GM12891 (cell line): ENCODE measurements at regions not wholly inside any gene's neighbourhood (a gene's known extent, or its start where the extent isn't known, plus 50 kb on each side); places are given as distances from the start of the nearest gene placed in this dataset.
"Not testable (repeated sequence)": the region's sequence is repeated elsewhere in the genome, so short reads cannot be mapped to it uniquely, and the experiment has no call there.

Experiments used
- DNase-seq: peaks from one replicate; pipeline ENCODE4 v3.0.0; 2011; ENCODE audit warnings: low spot score; ENCODE audit not compliant: insufficient read length
- FAIRE-seq: peaks from 2 replicates; lab custom pipeline; 2011; peaks lifted over from hg19 to GRCh38; lab: Jason Lieb, UNC
- PAX5 ChIP-seq: IDR thresholded peaks from 2 replicates; pipeline ENCODE4 v1.6.1; 2011; ENCODE audit warnings: low read length, moderate library complexity, mild to moderate bottlenecking; ENCODE audit not compliant: insufficient read depth, severe bottlenecking
- POLR2A ChIP-seq: IDR thresholded peaks from 2 replicates; pipeline ENCODE4 v1.6.1; 2011; ENCODE audit warnings: low read depth, low read length, control low read depth
- POLR2AphosphoS5 ChIP-seq: IDR thresholded peaks from 2 replicates; pipeline ENCODE4 v1.6.1; 2011; ENCODE audit warnings: low read depth, low read length, control low read depth
- POU2F2 ChIP-seq: IDR thresholded peaks from 2 replicates; pipeline ENCODE4 v1.6.1; 2011; ENCODE audit warnings: low read depth, mild to moderate bottlenecking, control low read depth, low read length, moderate library complexity
- SPI1 ChIP-seq: IDR thresholded peaks from 2 replicates; pipeline ENCODE4 v1.6.1; 2011; ENCODE audit warnings: low read depth, low read length, control low read depth
- TAF1 ChIP-seq: IDR thresholded peaks from 2 replicates; pipeline ENCODE4 v1.6.1; 2011; ENCODE audit warnings: low read depth, low read length, control low read depth

DNA sequence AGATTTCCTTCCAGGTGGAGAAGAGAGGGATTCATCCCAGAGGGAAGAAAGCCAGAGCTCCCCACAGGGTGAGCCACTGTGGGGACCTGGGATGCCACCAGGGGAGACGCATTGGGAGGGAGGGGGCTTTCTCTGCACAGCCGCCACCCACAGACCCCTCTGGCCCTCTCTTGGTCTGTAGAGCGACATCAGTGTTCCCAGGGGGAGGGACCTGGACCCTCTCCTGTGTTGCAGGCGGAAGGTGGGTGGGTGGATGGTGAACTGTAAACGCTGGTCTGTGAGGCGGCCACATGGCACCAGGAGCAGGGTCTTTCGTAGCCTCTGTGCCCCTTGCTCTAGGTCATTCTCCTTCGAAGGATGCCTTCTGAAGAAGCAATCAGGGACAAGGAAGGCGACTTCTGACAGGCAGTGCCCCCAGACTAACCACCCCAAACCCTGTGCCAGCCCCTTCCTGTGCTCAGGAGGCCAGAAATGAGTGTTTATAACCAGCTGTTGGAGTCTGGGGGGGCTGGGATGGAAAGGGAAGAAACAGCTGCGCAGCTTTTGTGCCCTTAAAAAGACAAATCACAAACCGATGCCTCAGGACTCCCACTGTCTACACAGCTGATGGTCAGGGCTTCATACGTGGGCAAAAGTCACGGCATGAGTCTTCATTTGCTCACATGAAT lies 121.4 kb upstream of the ZBTB40 start:
- DNase-seq (no peak), FAIRE-seq (no peak)
- no peak for TF ChIP-seq TAF1
- no peak for TF ChIP-seq POLR2AphosphoS5
- TF ChIP-seq POU2F2: no peak
- no peak for TF ChIP-seq PAX5
- TF ChIP-seq POLR2A: no peak
- no peak for TF ChIP-seq SPI1

DNA sequence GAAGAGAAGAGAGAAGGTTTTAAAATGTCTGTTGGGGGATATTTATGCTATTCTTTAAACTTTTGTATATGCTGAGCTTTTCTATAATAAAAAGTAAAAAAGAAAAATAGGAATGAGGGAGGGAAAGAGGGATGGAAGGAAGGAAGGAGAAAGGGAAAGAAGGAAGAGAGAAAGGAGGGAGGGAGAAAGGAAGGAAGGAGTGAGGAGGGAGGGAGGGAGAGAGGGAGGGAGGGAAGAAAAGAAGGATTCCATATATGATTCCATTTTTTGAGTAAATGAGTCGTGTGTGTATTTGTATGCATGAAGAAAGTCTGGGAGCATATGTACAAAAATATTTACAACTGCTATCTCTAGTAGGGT lies 120.9 kb upstream of the ZBTB40 start:
- no peak for DNase-seq
- FAIRE-seq: no peak
- TF ChIP-seq POU2F2 (no peak), TAF1 (no peak)

DNA sequence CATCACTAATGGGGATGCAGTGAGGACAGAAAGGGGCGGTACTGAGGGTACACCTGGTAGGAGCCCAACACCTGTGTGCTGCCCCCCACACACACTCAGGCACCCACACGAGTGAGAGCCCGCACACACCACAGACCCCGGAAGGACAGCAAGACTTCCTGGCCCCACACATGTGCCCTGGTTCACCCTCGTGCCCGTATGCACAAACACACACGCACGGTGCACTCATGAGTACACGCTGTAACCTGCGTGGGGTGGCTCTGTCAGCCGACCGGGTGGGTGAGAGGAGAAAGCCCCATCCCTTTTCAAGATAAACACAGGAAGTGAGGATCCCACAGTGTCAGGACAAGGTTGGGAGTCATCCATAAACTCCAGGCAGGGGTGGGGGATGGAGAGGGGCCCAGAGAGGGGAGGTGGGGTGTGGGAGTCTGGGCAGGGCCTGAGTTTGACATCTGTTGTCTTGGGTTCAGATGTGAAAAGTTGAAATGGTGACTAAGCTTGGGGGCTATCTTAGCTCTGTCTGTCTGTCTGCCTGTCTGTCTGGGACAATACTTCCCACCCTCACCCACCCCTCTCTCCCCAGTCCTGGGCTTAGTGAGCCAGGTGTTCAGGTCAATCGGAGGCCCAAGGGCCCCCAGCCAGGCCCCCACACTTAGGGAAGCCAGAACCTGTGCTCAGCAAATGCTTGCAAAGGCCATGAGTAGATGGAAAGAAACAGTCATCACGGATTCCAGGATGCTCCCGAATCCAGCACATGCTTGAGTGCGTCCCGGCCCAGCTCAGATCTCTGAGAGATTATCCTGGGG lies 119.8 kb upstream of the ZBTB40 start:
- TF ChIP-seq PAX5 (no peak), SPI1 (no peak), POLR2AphosphoS5 (no peak), POLR2A (no peak), TAF1 (no peak), POU2F2 (no peak)
- FAIRE-seq (no peak), DNase-seq (no peak)

DNA sequence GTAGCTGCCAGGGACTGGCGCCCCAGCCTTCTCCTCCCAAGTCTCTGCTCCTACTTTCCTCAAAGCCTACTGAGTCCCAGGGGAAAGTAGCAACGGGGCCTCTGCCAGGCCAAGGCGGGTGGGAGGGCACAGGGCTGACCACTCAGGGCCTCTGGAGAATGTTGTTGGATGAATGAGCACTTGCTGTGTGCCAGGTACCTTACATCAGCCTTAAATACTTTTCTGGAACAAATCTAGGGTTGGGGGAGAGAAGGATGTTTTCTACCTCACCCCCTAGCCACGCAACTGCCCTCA lies 119.3 kb upstream of the ZBTB40 start:
- no peak for FAIRE-seq
- TF ChIP-seq POLR2AphosphoS5: no peak
- TF ChIP-seq PAX5: no peak
- no peak for DNase-seq

DNA sequence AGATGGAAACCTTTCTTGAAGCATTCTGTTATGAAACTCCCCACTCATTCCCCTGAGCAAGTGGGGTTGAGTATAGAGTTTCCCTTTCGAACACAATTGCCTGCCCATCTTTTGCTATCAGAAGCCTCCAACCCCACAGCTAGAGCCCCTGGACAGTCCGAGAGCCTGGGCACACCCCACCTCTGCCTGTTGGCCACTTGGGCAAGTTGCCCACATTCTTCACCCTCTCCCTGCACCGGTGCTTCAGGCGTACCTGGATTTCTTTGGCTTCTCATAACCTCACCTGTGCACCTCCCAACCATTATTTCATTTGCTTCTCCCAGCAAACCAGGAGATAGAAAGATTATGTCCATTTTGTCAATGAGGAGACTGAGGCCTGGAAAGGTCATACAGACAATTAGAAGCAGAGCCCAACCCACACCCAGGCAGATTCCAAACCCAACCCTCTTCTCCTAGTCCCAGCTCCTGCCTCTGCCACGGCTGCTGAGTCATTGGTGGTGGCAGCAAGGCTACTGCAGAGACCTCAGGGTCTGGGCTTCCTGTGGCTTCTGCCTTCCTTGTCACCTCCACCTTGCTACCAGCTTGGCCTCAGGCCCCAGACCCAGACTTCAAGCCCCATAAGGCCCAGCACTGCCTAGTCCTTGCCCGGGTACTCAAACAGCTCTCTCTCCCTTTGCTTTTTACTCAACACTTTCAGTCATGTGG lies 118.7 kb upstream of the ZBTB40 start:
- DNase-seq (peak; percentile 32), FAIRE-seq (no peak)
- TF ChIP-seq PAX5 (no peak), TAF1 (no peak), SPI1 (no peak)

DNA sequence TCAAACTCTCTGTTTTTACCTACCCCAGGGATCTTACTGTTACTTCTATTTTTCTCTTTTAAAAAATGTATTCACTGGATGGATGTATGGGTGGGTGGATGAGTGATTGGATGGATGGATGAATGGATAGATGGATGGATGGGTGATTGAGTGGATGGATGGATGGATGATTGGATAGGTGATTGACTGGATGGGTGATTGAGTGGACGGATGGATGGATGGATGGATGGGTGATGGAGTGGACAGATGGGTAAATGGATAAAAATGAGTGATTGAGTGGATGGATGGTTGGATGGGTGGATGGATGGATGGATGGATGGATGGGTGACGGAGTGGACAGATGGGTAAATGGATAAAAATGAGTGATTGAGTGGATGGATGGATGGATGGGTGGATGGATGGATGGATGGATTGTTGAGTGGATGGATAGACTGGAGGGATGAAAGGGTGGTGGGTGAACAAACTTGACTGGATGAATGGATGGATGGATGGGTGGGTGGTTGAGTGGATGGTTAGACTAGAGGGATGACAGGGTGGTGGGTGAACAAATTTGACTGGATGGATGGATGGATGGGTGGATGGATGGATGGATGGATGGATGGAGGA lies 118.0 kb upstream of the ZBTB40 start:
- DNase-seq (no peak), FAIRE-seq (no peak)
- no peak for TF ChIP-seq PAX5
- TF ChIP-seq TAF1: no peak
- no peak for TF ChIP-seq POU2F2
- TF ChIP-seq SPI1: no peak
- TF ChIP-seq POLR2A: no peak
- no peak for TF ChIP-seq POLR2AphosphoS5

DNA sequence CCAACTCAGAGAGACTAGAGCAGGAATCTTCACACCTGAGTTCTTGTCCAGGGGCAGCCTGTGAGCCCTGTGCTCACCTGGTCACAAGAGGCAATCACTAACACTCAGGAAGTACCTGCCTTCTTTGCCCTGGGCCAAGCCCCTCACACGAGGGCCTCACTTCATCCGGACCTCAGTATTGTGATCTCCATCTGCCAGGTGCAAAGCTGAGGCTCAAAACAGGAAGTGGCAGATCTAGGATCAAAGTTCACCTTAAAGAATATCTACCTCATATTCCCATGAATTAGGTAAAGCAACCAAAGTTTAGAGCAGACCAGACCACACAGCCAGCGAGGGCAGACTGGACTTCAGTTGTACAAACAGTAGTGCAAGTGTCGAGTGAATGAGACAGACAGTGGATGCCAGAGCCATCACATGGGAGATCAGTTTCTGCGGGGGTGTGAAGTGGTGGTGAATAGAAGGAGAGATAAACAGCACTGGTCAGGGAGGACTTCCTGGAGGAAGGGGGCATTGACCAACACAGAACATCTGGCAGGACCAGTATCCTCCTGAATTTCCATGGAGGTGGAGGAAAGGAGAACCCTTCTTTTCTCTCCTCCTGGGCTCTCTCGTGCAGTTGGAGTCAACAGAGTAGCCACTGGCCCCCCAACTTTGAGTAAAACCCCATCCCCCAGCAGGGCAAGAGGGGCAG lies 116.6 kb upstream of the ZBTB40 start:
- TF ChIP-seq POLR2A: no peak
- peak; percentile 41 for TF ChIP-seq SPI1
- DNase-seq (no peak), FAIRE-seq (no peak)

DNA sequence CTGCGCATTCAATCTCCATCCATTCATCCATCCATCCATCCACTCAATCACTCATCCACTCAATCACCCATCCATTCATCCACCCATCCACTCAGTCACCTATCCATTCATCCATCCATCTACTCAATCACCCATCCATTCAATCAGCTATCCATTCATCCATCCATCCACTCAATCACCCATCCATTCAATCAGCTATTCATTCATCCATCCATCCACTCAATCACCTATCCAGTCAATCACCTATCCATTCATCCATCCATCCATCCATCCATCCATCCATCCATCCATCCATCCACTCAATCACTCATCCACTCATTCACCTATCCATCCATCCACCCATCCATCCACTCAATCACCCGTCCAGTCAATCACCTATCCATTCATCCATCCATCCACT lies 115.4 kb upstream of the ZBTB40 start:
- FAIRE-seq: not testable (repeated sequence)

DNA sequence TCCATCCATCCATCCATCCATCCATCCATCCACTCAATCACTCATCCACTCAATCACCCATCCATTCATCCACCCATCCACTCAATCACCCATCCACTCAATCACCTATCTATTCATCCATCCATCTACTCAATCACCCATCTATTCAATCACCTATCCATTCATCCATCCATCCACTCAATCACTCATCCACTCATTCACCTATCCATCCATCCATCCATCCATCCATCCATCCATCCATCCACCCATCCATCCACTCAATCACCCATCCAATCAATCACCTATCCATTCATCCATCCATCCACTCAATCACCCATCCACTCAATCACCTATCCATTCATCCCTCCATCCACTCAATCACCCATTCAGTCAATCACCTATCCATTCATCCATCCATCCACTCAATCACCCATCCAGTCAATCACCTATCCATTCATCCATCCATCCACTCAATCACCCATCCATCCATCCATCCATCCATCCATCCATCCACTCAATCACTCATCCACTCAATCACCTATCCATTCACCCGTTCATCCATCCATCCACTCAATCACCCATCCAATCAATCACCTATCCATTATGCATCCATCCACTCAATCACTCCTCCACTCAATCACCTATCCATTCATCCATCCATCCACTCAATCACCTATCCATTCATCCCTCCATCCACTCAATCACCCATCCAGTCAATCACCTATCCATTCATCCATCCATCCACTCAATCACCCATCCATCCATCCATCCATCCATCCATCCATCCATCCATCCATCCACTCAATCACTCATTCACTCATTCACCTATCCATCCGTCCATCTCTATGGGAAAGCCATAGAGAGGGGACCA lies 114.7 kb upstream of the ZBTB40 start:
- not testable (repeated sequence) for DNase-seq
- peak; percentile 23 for FAIRE-seq

More for the DNA sequence above, 115.4 kb upstream of the ZBTB40 start:
- DNase-seq: not testable (repeated sequence)
